GM18873 (cell line): ENCODE measurements at regions not wholly inside any gene's neighbourhood (a gene's known extent, or its start where the extent isn't known, plus 50 kb on each side); places are given as distances from the start of the nearest gene placed in this dataset.

Source experiments
- ATAC-seq: cut with Tn5 transposase; IDR thresholded peaks from one replicate; pipeline ENCODE4 v1.9.1; 2021; ENCODE audit warnings: mild to moderate bottlenecking, moderate library complexity, moderate number of reproducible peaks; ENCODE audit not compliant: unreplicated experiment, low FRiP score

DNA sequence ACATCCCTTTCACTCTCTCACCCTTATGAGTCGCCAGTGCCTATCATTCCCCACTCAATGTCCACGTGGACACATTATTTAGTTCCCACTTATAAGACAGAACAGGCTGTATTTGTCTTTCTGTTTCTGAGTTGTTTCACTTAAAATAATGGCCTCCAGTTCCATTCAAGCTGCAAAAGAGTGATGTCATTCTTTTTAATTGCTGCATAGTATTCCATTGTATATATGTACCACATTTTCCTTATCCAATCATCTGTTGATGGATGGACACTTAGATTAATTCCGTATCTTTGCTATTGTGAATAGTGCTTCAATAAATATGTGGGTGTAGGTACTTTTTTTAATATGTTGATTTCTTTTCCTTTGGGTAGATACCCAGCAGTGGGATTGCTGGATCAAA lies 79.1 kb downstream of the ZNF365 start:
- ATAC-seq, result no peak

- no peak for ATAC-seq
Observed at GRCh38 chr10:62454687-62455397, 80.7 kb downstream of the ZNF365 start.

DNA sequence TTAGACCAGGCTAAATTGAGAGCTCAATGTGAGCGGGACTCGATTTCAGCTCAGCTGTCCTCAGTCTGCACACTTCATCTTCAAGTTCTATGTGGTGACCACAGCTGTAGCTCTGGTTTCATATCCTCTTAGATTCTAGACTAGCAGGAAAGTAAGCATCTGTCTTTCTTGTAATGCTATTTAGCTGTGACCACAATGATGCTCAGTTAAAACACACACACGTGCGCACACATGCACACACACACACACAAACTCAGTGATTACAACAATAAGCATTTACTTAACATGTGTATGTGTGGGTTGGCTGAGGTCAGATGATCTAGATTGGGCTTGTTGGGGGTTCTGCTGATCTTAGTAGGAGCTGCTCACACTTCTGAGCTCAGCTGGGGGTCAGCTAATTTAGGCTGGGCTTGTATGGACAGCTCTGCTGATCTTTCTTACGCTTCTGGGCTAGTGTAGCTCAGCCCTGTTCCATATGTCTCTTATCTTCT lies 82.5 kb downstream of the ZNF365 start:
- ATAC-seq, result peak; percentile 99

DNA sequence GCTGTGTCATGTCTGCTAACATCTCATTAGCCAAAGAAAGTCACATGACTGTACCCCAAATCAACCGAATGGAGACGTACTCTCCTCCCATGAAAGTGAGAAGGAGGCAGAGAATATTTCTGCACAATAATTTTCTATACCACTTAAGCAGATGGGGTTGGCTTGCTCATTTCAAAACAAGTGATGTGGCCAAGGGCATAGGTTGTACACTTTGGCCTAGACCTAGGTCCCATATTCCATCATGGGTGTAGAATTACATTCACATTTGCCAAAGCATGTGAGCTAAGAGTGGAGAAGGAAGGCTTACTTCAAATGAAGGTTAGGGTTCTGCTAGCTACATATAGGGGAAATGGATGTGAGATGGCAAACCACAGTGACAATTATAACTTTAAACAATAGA lies 83.0 kb downstream of the ZNF365 start:
- ATAC-seq, result no peak

- ATAC-seq, result no peak
Observed at GRCh38 chr10:62457598-62457997, 83.4 kb downstream of the ZNF365 start.

GRCh38 chr10:62459072-62459471 lies 84.9 kb downstream of the ZNF365 start:
- ATAC-seq, result no peak

GRCh38 chr10:62459500-62459899 lies 85.3 kb downstream of the ZNF365 start:
- ATAC-seq, result no peak

GRCh38 chr10:62460393-62460792 lies 86.2 kb downstream of the ZNF365 start:
- no peak for ATAC-seq

- no peak for ATAC-seq
Observed at GRCh38 chr10:62461120-62461519, 87.0 kb downstream of the ZNF365 start.

GRCh38 chr10:62462461-62462860 lies 88.3 kb downstream of the ZNF365 start:
- ATAC-seq, result no peak

- peak; percentile 51 for ATAC-seq
Observed at GRCh38 chr10:62463364-62463763, 89.2 kb downstream of the ZNF365 start.

DNA sequence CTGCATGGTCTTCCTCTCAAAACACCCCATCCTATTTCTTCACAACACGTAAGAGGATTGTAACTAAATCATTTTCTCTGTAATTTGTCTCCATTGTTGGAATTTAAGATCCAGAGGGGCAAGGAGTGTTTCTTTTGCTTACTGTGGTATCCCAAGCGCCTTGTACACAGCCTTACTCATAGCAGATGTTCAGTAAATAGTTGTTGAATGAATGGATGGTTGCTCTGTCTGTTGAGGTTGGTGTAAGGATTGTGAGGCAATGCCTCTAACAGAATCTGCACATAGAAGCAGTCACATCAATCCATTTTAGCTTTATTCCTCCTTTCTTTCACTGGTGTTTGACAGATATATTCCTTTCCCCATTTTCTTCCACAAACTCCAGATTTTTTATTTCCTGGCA lies 90.1 kb downstream of the ZNF365 start:
- ATAC-seq, result no peak

GRCh38 chr10:62466590-62466989 lies 92.4 kb downstream of the ZNF365 start:
- ATAC-seq, result no peak

DNA sequence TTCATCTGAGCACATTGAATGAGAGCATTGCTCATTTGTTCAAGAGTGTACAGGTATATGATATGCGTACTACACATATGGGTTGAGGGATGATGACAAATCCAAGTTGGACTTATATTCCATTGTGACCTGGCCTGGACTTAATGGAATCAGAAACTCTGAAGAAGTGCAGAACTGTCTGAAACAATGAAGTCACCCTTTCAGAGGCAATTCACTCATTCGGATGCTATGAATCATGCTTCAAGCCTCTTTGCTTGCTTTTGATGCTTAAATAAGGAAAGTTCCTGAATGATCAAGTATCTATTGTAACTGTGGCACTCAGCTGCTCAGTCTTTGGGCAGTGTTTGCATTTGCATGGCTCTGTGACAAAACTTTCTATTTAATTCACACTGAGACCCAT lies 93.4 kb downstream of the ZNF365 start:
- no peak for ATAC-seq

DNA sequence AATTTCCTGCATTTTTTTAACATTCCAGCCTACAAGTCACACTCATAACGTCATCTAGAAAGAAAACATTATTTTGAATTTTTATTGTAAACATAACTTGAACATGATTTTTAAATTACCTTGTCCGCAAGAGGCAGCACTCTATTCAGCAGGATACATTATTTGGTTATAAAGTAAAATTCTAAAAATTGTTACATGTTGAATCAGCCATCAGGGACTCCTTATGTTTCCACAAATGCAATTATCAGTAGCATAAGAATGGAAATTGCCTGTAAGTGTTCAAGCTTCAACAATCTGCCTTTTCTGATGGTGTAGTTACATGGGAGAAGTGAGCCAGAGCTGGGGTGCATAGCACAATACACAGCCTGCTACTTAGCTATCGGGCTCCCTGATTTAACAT lies 97.5 kb downstream of the ZNF365 start:
- ATAC-seq, result no peak

- ATAC-seq, result no peak
Observed at GRCh38 chr10:62473241-62473640, 99.1 kb downstream of the ZNF365 start.

DNA sequence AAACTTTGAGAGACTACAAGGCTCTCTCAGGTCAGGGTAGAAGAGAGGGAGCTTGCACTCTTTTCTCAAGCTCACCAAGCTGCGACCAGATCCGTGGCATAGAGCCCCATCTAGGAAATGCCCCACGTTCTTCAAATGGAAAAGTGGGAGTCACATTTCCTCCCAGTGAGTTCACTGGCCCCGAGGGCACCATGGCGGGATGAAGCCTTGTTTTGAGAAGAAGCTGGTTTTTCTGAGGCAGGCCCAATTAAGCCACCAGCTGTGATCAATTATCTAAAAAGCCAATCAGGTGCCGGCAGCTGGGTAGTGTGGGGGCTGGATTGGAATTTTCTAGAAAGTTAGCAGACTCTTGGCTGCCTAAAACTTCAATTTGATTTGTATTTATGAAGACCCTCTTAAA lies 101.4 kb downstream of the ZNF365 start:
- ATAC-seq, result no peak

DNA sequence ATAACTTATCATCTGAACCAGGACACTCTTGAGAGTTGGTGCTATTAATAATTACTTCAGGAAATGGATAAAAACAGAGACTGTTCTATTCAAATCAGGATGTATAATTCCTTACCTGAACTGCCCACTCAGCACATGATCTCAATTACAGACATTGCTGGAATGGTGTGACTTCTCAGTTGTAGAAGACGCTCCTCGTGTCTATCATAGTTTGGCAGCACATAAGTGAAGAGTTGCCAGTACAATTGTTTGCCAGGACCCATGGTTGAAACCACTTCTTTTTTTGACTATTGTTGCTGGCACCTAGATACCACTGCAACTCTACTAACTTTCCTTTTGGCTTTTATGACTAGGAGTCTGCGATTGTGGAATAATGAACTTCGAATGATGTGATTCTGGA lies 105.4 kb downstream of the ZNF365 start:
- no peak for ATAC-seq

- no peak for ATAC-seq
Observed at GRCh38 chr10:62480196-62480595, 106.0 kb downstream of the ZNF365 start.

DNA sequence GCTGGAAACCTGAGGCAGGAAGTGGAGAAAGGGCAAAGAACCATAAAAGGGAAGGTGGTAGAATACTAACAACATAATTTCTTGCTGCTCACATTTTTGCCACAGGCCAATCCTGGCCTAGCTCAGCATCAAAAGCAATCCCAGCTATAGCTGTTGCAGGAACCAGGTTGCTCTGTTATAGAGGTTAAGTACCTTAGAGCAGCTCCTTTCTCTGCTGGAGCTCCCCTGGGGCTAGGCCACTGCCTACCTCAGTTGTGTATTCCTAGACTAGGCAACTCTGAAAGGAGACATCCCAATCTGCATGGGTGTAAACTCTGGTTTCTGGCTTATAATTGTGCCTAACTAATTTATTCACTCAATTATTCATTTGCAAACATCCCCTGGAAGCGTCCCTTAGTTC lies 108.4 kb downstream of the ZNF365 start:
- ATAC-seq, result no peak

- ATAC-seq, result no peak
Observed at GRCh38 chr10:62491597-62491996, 117.4 kb downstream of the ZNF365 start.

DNA sequence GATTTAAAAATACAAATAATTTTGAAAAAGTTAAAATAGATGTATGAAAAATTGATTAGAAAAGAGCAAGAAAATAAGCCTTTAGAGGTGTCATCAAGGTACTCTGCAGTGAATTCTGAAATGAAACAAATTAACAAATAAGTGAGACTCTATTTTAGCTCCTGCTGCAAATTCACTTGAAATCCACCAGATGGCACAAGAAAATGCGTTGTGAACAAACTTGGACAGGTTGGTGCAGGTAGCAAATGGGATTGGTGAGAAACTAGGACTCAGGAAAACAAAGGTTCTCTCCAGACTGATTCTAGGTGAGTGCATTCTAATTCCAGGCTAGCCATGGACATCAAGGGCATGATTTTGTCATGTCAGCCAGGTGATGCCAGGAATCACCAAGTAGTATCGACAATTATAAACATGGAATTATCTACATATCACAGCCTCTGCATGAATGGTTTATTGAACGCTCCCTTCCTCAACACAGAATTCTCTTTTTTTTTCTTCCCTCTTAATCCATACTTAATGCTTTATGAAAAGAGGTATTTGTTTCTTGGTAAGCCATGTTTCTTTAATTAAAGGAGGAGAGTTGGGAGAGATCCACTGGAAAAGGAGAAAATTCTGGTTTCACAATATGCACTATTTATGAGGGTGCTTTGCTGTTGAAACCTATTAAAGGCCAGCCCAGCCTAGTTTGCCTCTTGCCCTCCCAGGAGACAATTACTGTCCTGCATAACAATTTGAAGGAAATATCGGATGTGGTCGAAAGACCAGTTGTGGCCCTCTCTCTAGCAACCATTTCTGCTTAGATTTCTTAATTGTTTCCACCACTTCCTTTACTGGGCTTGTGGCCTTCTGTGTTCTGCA lies 118.1 kb downstream of the ZNF365 start:
- no peak for ATAC-seq
